Neural progenitor cell (in vitro differentiated cells): ENCODE measurements at regions not wholly inside any gene's neighbourhood (a gene's known extent, or its start where the extent isn't known, plus 50 kb on each side); places are given as distances from the start of the nearest gene placed in this dataset.

Experiments
- DNase-seq: peaks from one replicate; pipeline ENCODE4 v3.0.0-alpha.2; 2016; ENCODE audit warnings: low spot score
- H2AFZ ChIP-seq: fragments of 200-600 bp; sonication (generic); replicated peaks from 2 replicates; pipeline ENCODE4 v1.6.1; 2016; ENCODE audit warnings: antibody characterized with exemption
- H3F3A ChIP-seq: fragments of 200-600 bp; sonication (generic); 2 replicates; pipeline ENCODE4 v1.6.1; 2016; ENCODE audit warnings: antibody characterized with exemption, low read depth
- H3K27ac ChIP-seq: fragments of 200-600 bp; sonication (generic); 2 replicates; pipeline ENCODE4 v1.5.1; 2016; ENCODE audit warnings: mild to moderate bottlenecking
- H3K27me3 ChIP-seq: fragments of 200-600 bp; sonication (generic); 2 replicates; pipeline ENCODE4 v1.6.1; 2016; ENCODE audit warnings: mild to moderate bottlenecking, moderate library complexity
- H3K36me3 ChIP-seq: fragments of 200-600 bp; sonication (generic); 2 replicates; pipeline ENCODE4 v1.5.1; 2016
- H3K4me1 ChIP-seq: fragments of 200-600 bp; sonication (generic); 2 replicates; pipeline ENCODE4 v1.6.1; 2016; ENCODE audit warnings: mixed run types
- H3K4me2 ChIP-seq: fragments of 200-600 bp; sonication (generic); 2 replicates; pipeline ENCODE4 v1.6.1; 2016
- H3K4me3 ChIP-seq: fragments of 200-600 bp; sonication (generic); 2 replicates; pipeline ENCODE4 v1.5.1; 2016
- H3K79me2 ChIP-seq: fragments of 200-600 bp; sonication (generic); 2 replicates; pipeline ENCODE4 v1.6.1; 2016; ENCODE audit warnings: low read depth
- H3K9ac ChIP-seq: fragments of 200-600 bp; sonication (generic); 2 replicates; pipeline ENCODE4 v1.6.1; 2016
- H3K9me3 ChIP-seq: fragments of 200-600 bp; sonication (generic); 2 replicates; pipeline ENCODE4 v1.5.1; 2016; ENCODE audit warnings: low read depth
- H4K20me1 ChIP-seq: fragments of 200-600 bp; sonication (generic); 2 replicates; pipeline ENCODE4 v1.6.1; 2016; ENCODE audit warnings: low read depth
- H3K27ac Mint-ChIP-seq: 3 replicates; pipeline ENCODE4 v1.8.0; 2021; ENCODE audit warnings: mixed read lengths
- H3K27me3 Mint-ChIP-seq: 2 replicates; pipeline ENCODE4 v1.8.0; 2022; ENCODE audit warnings: low read depth, mild to moderate bottlenecking, inconsistent platforms, moderate library complexity, mixed read lengths; ENCODE audit not compliant: insufficient read depth
- H3K36me3 Mint-ChIP-seq: 3 replicates; pipeline ENCODE4 v1.8.0; 2021; ENCODE audit warnings: mixed read lengths
- H3K4me1 Mint-ChIP-seq: 3 replicates; pipeline ENCODE4 v1.8.0; 2021; ENCODE audit warnings: mixed read lengths
- H3K4me3 Mint-ChIP-seq: 3 replicates; pipeline ENCODE4 v1.8.0; 2021; ENCODE audit warnings: mild to moderate bottlenecking, moderate library complexity, mixed read lengths
- H3K9me3 Mint-ChIP-seq: 3 replicates; pipeline ENCODE4 v1.8.0; 2020; ENCODE audit warnings: mixed read lengths
- CTCF ChIP-seq: fragments of 200-600 bp; sonication (generic); IDR thresholded peaks from 2 replicates; pipeline ENCODE4 v1.5.1; 2017; ENCODE audit warnings: antibody characterized with exemption, mild to moderate bottlenecking
- EZH2 ChIP-seq: fragments of 200-600 bp; sonication (generic); IDR thresholded peaks from 2 replicates; pipeline ENCODE4 v1.6.1; 2017; ENCODE audit warnings: antibody characterized with exemption, mild to moderate bottlenecking, moderate library complexity
- EZH2phosphoT487 ChIP-seq: fragments of 200-600 bp; sonication (generic); IDR thresholded peaks from 2 replicates; pipeline ENCODE4 v1.6.1; 2017; ENCODE audit warnings: antibody characterized with exemption

- no peaks in the 10 kb centered on the region for H3F3A ChIP-seq
- TF ChIP-seq EZH2 (no peak), CTCF (no peak), EZH2phosphoT487 (no peak)
- no peak for DNase-seq
- H3K27ac ChIP-seq = no peak overlapping the region
- no peak overlapping the region for H3K4me3 ChIP-seq
- no peaks in the 10 kb centered on the region for H3K79me2 ChIP-seq
- H3K36me3 ChIP-seq = no peaks in the 10 kb centered on the region
- no peak overlapping the region for H3K4me3 Mint-ChIP-seq
- H3K4me1 Mint-ChIP-seq = peaks cover 3% of the 10 kb centered on the region
- H3K4me2 ChIP-seq = no peak overlapping the region
- H3K9me3 Mint-ChIP-seq = no peaks in the 10 kb centered on the region
- H3K27me3 ChIP-seq = peaks cover 10% of the 10 kb centered on the region
- no peak overlapping the region for H2AFZ ChIP-seq
- no peaks in the 10 kb centered on the region for H4K20me1 ChIP-seq
- no peaks in the 10 kb centered on the region for H3K36me3 Mint-ChIP-seq
- H3K9me3 ChIP-seq = no peaks in the 10 kb centered on the region
- no peak overlapping the region for H3K27ac Mint-ChIP-seq
- H3K9ac ChIP-seq = no peak overlapping the region
- no peaks in the 10 kb centered on the region for H3K4me1 ChIP-seq
- H3K27me3 Mint-ChIP-seq = peaks cover 13% of the 10 kb centered on the region
Observed at GRCh38 chr2:20935168-20935775, 108.6 kb downstream of the APOB start.

GRCh38 chr2:20934236-20934635 is 109.6 kb downstream of the APOB start:
- no peak for DNase-seq
- Mint-ChIP-seq H3K4me1 (peaks cover 3% of the 10 kb centered on the region), H3K27ac (no peak overlapping the region), H3K27me3 (peaks cover 12% of the 10 kb centered on the region), H3K36me3 (no peaks in the 10 kb centered on the region), H3K4me3 (no peak overlapping the region), H3K9me3 (peaks cover 2% of the 10 kb centered on the region)
- Histone ChIP-seq H2AFZ (no peak overlapping the region), H3K79me2 (no peaks in the 10 kb centered on the region), H3K36me3 (no peaks in the 10 kb centered on the region), H3K27ac (no peak overlapping the region), H3K27me3 (peaks cover 10% of the 10 kb centered on the region), H3K9ac (no peak overlapping the region), H3F3A (no peaks in the 10 kb centered on the region), H3K4me1 (no peaks in the 10 kb centered on the region), H3K4me2 (no peak overlapping the region), H4K20me1 (no peaks in the 10 kb centered on the region), H3K4me3 (no peak overlapping the region), H3K9me3 (no peaks in the 10 kb centered on the region)
- no peak for TF ChIP-seq CTCF
- TF ChIP-seq EZH2 = no peak
- no peak for TF ChIP-seq EZH2phosphoT487

- Histone ChIP-seq H3K27me3 (peaks cover 8% of the 10 kb centered on the region), H3K27ac (no peak overlapping the region), H3K9ac (no peak overlapping the region), H3K4me3 (no peak overlapping the region), H3K36me3 (no peaks in the 10 kb centered on the region), H3K4me2 (no peak overlapping the region), H2AFZ (no peak overlapping the region), H3K9me3 (no peaks in the 10 kb centered on the region), H4K20me1 (no peaks in the 10 kb centered on the region), H3F3A (no peaks in the 10 kb centered on the region), H3K4me1 (no peaks in the 10 kb centered on the region), H3K79me2 (no peaks in the 10 kb centered on the region)
- H3K4me3 Mint-ChIP-seq = no peak overlapping the region
- H3K4me1 Mint-ChIP-seq = peaks cover 3% of the 10 kb centered on the region
- DNase-seq = no peak
- H3K36me3 Mint-ChIP-seq = no peaks in the 10 kb centered on the region
- H3K27ac Mint-ChIP-seq = no peak overlapping the region
- H3K27me3 Mint-ChIP-seq = peaks cover 16% of the 10 kb centered on the region
- no peak for TF ChIP-seq EZH2
- no peak for TF ChIP-seq EZH2phosphoT487
- no peak for TF ChIP-seq CTCF
- peaks cover 6% of the 10 kb centered on the region for H3K9me3 Mint-ChIP-seq
Observed at GRCh38 chr2:20933714-20934113, 110.2 kb downstream of the APOB start.
